GM23248 (cell line): ENCODE measurements at regions not wholly inside any gene's neighbourhood (a gene's known extent, or its start where the extent isn't known, plus 50 kb on each side); places are given as distances from the start of the nearest gene placed in this dataset.

Experiments
- EZH2 ChIP-seq: fragments of 200-600 bp; sonication (generic); IDR thresholded peaks from 2 replicates; pipeline ENCODE4 v1.6.1; 2018; ENCODE audit warnings: antibody characterized with exemption, mild to moderate bottlenecking; ENCODE audit not compliant: insufficient read depth, poor library complexity, severe bottlenecking
- EZH2phosphoT487 ChIP-seq: fragments of 200-600 bp; sonication (generic); IDR thresholded peaks from 2 replicates; pipeline ENCODE4 v1.6.1; 2018; ENCODE audit warnings: antibody characterized with exemption, moderate library complexity, mild to moderate bottlenecking, low read depth; ENCODE audit not compliant: insufficient read depth

- TF ChIP-seq EZH2 (no peak), EZH2phosphoT487 (no peak)
These were observed 302.2 kb upstream of the CNTN3 start for GRCh38 chr3:74916696-74917095.
